Stimulated activated CD4-positive, alpha-beta T cell treated with anti-CD3 and anti-CD28 coated beads, Interleukin-15, amount 100 ng/mL, for 24 hours (primary cell): ENCODE measurements at regions not wholly inside any gene's neighbourhood (a gene's known extent, or its start where the extent isn't known, plus 50 kb on each side); places are given as distances from the start of the nearest gene placed in this dataset.

ENCODE experiments used
- DNase-seq: peaks from one replicate; pipeline ENCODE4 v3.0.0-alpha.2; 2020

DNA sequence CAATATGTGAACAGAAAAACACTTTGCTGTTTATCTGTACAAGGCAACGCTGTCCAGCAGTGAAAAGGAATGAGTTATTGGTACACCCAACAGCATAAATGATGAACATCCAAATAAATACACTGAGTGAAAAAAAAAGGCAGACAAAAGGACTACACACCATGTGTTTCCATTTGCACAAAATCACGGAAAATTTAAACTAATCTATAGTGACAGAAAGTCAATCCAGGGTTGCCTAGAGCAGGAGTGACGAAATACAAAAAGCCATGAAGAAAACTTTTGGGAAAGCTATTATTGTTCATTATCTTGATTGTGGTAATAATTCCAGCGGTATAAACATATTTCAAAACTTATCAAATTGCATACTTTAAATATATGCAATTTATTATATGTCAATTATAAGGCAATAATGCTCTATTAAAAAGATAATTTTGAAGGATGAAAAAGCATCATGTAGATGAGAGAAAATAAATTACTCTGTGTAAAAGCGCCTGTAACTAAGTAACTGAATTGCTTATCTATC is 578.0 kb upstream of the TMEM132C start:
- no peak for DNase-seq

DNA sequence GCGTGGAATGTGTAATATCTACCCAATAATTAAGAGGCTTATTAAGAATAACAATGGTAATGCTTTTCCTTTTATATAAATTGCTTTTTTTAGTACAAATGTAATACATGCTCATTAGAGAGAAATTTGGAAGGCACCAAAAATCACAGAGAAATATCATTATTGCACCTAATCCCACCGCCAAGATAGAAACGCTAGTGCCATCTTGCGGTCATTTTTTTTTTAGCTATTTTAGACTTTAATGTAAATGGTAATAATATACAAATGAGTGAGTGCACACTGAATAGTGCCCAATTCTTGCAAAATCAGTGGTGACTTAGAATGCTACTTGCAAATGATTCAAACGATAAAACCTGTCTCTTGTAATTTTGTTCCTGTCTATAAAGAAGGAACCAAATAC is 576.8 kb upstream of the TMEM132C start:
- DNase-seq: no peak

DNA sequence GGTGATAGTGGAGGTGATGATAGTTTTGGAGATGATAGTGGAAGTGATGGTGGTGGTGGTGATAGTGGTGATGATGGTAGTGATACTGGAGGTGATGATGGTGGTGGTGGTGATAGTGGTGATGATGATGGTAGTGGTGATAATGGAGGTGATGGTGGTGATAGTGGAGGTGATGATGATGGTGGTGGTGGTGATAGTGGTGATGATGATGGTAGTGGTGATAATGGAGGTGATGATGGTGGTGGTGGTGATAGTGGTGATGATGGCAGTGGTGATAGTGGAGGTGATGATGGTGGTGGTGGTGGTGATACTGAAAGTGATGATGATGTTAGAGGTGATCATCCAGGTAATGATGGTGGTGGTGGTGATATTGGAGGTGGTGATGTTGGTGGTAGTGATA is 570.0 kb upstream of the TMEM132C start:
- DNase-seq: no peak

DNA sequence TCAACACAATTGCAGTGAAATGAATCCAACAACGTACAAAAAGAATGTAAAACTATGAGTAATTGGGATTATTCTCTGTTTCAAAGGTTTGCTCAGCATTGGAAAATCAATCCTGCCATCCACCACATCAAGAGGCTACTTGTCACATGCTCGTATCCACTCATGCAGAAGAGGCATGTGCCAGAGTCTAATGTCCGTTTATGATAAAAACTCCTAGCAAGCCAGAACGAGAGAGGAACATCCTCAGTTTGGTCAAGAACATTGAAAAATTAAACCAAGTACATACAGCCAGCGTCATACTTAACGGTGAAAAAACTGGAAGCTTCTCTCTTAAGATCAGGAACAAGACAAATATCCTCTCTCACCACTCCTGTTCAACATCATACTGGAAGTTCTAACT is 563.9 kb upstream of the TMEM132C start:
- no peak for DNase-seq

DNA sequence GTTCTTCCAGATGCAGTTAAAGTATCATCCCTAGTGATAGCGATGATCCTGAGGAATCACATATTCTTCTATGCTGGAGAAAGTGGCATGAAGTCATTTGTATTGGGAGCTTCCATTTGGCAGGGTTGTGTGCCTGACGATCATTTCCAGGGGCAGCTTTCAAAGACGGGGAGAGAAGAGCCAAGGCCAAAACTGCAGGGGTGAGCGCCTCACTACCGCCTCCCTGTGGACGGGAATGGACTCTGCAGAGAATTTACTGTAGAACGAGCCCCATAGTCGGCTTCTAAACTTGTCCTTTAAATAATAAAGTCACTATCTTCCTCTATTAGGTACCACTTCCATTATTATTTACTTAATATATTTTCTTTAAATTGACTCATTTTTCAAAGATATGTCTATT is 555.9 kb upstream of the TMEM132C start:
- peak; percentile 3 for DNase-seq

GRCh38 chr12:127712561-127712960 is 554.4 kb upstream of the TMEM132C start:
- DNase-seq: no peak

- no peak for DNase-seq
Observed at GRCh38 chr12:127716166-127716565, 550.8 kb upstream of the TMEM132C start.

DNA sequence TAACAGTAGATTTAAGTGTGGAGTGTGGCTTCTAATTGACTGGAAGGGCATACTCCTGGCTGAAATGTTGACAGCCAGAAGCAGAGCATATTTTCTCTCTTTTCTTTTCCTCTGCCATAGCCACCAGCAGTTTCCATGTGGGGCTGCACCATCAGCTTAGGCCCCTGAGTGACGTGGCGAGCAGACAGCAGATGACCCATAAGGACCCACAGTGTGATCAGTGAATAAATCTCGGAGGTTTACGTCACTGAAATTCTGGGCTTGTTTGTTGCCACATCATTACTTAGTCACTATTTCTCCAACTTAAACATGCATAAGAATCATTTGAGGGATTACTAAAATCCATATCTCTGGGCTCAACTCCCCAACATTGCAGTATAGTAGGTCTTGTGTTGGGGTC is 549.7 kb upstream of the TMEM132C start:
- no peak for DNase-seq

GRCh38 chr12:127720334-127720733 is 546.6 kb upstream of the TMEM132C start:
- DNase-seq: no peak

DNA sequence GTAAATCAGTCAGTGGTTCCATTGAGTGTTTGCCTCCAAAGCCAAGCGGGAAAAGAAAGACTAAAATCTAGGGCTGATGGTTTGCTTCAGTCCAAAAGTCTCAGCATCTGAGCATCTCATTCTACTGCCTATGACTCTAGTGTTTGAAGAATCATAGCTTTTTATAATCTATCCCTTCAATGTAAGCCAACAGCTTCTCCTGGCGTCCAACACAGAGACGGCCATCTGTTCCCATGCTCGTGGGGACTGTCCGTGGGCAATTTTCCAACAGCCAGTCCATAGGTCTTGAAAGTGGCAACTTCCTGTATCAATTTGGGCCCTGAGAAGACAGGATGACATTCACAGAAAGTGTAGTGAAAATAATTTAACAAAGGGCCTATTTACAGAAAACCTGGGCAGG is 544.4 kb upstream of the TMEM132C start:
- DNase-seq: no peak

GRCh38 chr12:127723251-127723650 is 543.7 kb upstream of the TMEM132C start:
- no peak for DNase-seq

GRCh38 chr12:127726671-127727315 is 540.2 kb upstream of the TMEM132C start:
- no peak for DNase-seq

- no peak for DNase-seq
Observed at GRCh38 chr12:127728285-127728684, 538.7 kb upstream of the TMEM132C start.

DNA sequence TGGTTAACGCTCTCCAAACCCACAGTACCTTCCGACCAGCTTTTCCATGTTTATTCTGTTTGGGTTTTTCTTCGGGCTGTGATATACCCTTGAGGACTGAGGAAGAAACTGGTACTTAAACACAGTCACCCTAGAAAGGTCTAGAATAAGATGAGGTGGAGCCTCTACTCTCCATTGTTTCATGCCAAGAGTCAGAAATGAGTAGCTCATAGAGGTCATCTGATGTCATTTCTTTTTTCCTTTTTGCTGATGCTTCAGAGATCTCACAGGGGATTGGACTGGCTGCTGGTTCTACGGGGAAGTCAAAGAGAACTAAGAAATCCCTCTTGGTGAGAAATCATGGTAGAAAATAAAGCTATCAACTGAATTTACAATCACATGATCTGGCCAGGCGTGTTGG is 538.2 kb upstream of the TMEM132C start:
- DNase-seq: no peak

GRCh38 chr12:127729381-127729780 is 537.6 kb upstream of the TMEM132C start:
- DNase-seq: no peak

DNA sequence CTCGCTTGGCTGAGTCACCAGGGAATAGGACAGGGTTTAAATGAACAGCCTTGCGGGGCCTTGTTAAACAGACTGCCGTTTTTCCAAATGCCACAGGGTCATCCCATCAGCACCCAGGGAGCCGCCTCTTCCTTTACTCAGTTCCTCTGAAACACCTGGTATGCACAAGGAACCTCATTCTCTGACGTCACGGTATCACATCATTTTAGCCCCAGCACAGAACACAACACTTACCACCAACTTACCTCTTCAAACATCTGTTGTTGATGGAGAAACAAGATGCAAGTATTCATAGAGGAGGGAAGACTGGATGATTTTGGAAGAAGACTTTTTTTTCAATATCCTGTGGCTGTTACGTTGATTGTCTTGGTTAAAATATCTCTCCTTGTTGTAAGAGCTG is 535.3 kb upstream of the TMEM132C start:
- DNase-seq: no peak

DNA sequence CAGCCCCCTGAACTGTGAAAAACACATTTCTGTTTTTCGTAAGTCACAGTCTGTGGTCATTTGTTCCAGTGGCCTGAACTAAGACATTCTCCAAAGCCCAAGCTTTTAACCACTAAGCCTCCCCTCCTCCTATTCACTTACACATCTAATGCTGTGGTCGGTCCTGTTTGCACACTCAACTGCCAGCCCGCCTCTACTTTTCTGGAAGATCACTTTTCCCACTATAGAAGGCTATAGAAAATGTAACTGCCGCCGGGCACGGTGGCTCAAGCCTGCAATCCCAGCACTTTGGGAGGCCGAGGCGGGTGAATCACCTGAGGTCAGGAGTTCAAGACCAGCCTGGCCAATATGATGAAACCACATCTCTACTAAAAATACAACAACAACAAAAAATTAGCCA is 524.7 kb upstream of the TMEM132C start:
- no peak for DNase-seq

DNA sequence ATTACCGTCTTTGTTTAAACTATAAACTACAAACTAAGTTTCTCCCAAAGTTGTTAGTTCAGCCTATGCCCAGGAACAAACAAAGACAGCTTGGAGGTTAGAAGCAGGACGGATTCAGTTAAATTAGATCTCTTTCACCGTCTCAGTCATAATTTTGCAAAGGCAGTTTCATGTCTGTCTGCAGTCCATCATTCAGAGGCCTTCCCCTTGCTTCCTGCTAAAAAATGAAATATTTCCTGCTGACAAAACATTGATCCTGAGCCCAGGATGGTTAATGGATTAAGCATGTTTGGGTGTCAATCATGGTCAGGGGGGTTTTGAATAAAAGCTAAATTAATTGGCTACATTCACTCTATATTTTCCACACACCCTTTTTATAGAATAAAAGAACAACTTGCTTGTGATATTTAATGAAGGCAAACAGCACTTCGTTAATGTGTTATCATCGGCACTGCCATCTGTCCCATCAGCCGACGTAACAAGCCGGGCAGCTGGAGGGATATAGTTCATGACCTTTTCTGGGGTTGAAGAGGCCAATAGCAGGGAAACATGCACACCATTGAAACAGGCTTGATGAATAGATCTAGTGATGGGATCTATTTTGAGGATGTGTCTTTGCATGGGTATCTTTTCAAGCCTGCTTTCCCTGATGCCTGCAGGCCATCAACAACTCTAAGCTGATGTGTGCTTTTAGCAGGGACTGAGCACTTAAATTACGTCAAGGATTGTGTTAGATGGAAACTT is 521.3 kb upstream of the TMEM132C start:
- DNase-seq: no peak

GRCh38 chr12:127749416-127749815 is 517.6 kb upstream of the TMEM132C start:
- no peak for DNase-seq

- no peak for DNase-seq
Observed at GRCh38 chr12:127750076-127750840, 516.7 kb upstream of the TMEM132C start.

- no peak for DNase-seq
Observed at GRCh38 chr12:127752802-127753201, 514.2 kb upstream of the TMEM132C start.

DNA sequence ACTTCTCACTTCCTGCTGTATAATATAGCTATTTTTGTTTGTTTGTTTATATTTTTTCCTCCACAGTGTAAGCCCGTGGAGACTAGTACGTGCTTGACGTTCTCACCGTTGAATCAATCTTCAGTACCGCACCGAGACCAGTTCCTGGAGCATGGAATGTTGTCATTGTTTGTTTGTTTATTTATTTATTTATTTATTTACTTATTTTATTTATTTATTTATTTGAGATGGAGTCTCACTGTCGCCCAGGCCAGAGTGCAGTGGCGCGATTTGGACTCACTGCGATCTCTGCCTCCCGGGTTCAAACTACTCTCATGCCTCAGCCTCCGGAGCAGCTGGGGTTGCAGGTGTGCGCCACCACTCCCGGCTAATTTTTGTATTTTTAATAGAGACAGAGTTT is 506.6 kb upstream of the TMEM132C start:
- no peak for DNase-seq

- DNase-seq: no peak
Observed at GRCh38 chr12:127760996-127761395, 506.0 kb upstream of the TMEM132C start.

GRCh38 chr12:127761880-127762279 is 505.1 kb upstream of the TMEM132C start:
- DNase-seq: no peak
